GM10266 (cell line): ENCODE measurements at regions not wholly inside any gene's neighbourhood (a gene's known extent, or its start where the extent isn't known, plus 50 kb on each side); places are given as distances from the start of the nearest gene placed in this dataset.

ENCODE experiments used
- DNase-seq: peaks from one replicate; pipeline ENCODE4 v3.0.0; 2012; ENCODE audit errors: extremely low spot score
- TF ChIP-seq, protein P1 (sequence below): IDR thresholded peaks from 2 replicates; pipeline ENCODE4 v1.5.1; 2012; ENCODE audit warnings: mild to moderate bottlenecking, low read depth; ENCODE audit not compliant: control insufficient read depth, insufficient read depth; ENCODE audit errors: missing control alignments

GRCh38 chr2:16142383-16143361, 202.3 kb downstream of the MYCN start:
- TF ChIP-seq, protein P1, sequence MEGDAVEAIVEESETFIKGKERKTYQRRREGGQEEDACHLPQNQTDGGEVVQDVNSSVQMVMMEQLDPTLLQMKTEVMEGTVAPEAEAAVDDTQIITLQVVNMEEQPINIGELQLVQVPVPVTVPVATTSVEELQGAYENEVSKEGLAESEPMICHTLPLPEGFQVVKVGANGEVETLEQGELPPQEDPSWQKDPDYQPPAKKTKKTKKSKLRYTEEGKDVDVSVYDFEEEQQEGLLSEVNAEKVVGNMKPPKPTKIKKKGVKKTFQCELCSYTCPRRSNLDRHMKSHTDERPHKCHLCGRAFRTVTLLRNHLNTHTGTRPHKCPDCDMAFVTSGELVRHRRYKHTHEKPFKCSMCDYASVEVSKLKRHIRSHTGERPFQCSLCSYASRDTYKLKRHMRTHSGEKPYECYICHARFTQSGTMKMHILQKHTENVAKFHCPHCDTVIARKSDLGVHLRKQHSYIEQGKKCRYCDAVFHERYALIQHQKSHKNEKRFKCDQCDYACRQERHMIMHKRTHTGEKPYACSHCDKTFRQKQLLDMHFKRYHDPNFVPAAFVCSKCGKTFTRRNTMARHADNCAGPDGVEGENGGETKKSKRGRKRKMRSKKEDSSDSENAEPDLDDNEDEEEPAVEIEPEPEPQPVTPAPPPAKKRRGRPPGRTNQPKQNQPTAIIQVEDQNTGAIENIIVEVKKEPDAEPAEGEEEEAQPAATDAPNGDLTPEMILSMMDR, result no peak
- DNase-seq, result no peak

GRCh38 chr2:16141641-16141921, 201.2 kb downstream of the MYCN start:
- TF ChIP-seq, protein P1, result no peak
- no peak for DNase-seq

- DNase-seq, result no peak
- TF ChIP-seq, protein P1, result no peak
These were observed 200.7 kb downstream of the MYCN start for GRCh38 chr2:16140771-16141640.

DNA sequence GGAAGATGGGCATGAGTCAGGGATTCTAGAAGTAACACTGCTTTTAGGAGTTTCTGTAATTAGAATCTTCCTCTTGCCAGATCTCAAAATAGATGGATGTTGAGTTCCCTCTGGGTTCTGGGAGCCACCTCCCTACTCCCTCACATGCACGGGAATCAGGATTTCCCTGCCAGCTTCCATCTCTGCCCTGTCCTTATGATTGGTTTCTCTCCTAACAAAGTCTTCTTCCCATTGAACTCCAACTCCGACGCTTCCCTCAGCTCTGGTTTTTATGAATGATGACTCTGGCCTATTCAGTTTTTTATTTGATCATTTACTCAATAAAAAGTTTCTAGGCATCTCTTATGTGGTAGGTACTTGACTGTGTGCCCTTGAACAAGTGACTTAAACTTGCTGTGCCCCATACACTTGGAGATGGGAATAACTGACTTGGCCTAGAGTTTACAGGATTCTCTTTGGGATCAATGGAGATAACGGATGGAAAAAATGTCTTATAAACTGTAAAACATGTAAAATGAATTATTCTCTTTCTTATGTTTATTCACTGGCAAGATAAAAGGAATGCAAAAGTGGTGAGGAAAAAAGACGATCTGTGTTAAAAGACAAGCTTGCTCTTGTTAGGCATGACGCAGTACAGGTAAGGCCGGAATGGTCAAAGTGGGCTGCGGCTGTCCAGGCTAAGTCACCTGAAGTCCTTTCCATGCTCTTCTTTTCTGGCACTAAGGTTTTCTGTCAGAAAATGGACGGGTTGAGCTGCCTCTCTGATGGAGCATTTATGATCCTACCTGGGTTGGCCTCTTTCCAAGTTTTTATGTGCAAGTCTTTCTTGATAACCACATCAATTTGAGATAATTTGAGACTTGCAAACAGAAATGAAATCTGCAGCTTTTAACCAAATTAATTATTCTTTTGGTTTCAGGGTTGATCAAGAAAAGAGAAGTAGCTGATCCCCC, 199.6 kb downstream of the MYCN start:
- TF ChIP-seq, protein P1, result no peak

DNA sequence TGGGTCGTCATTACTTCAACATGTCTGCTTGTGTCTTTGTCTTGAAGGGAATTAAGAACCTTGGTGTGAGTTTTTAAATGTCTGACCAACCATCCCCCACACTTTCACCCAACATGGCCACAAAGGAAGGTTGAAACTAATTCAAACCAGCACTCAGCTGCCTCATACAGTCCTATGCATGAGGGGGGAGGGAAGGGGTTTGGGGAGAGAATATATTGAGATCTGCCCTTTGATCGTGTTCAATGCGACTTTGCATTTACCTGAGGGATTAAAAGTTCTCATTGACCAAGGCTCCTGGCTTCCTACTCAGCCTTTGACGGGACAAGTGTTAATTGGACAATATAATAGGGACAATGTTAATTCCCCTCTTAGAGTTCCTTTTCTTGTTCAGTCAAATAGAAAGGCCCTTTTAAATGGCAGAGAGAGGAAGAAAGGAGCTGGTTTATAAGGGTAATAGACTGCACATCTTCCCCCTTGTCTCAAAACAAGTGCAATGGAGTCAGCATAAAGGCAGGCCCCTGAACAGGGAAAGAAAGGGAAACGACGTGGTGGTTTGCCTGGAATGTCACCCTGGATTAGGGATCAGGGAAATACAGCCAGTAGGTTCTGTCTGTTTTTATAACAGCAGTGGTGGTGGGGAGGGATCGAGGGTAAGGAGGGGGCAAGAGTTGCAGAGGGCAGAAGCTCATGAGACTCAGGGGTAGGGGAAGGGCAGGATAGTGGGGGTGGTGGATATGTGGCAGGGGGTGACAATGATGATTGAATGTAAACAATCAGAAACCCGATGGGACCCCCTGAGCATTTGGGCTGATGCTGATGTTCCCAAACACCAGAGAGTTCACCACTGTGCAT, 198.7 kb downstream of the MYCN start:
- no peak for DNase-seq
- TF ChIP-seq, protein P1, result no peak

More for the DNA sequence above, 199.6 kb downstream of the MYCN start:
- DNase-seq, result no peak
